SKM-1 treated with dmso at 0.1 percent for 144 hours (cell line): ENCODE measurements at regions not wholly inside any gene's neighbourhood (a gene's known extent, or its start where the extent isn't known, plus 50 kb on each side); places are given as distances from the start of the nearest gene placed in this dataset.
"Not testable (repeated sequence)": the region's sequence is repeated elsewhere in the genome, so short reads cannot be mapped to it uniquely, and the experiment has no call there.

Experiments
- DNase-seq: peaks from one replicate; lab custom pipeline; 2025; ENCODE audit not compliant: unreplicated experiment; lab: John Stamatoyannopoulos, UW

DNA sequence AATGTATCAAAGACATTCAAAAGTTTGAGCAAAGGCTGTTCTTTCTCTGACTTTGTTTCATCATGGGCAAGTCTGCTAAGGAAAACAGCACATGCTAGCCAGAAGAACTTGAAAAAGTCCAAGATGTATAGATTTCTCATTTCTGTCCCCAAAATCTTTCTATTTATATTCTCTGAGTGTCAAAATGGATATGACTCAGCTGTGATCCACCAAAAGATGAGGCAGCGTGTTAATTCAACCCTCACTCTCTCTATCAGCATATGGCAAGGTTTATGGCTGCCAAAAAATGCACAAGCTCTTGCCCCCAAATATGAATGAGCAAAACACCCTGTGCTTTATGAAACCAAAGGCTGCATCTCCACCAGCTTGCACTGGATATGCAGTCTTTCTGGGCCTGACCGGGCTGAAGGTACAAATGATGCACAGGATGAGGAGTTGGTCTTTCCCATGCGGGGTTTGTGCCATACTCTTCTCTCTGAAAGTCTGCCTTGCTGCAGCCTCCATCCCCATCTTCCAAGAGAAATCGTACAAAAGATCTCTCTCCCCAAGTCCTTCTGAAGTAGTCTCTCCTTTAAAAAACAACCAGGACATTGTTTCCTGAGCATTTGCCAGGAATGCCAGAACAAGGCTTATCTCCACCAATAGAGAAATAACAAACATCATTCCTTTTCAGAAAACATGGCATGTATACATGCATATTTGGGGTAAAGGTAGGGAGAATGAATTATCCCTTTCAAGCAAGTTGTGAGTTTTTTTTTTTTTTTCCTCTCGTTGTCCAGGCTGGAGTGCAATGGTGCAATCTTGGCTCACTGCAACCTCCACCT lies 203.4 kb downstream of the TMX1 start:
- DNase-seq: no peak

DNA sequence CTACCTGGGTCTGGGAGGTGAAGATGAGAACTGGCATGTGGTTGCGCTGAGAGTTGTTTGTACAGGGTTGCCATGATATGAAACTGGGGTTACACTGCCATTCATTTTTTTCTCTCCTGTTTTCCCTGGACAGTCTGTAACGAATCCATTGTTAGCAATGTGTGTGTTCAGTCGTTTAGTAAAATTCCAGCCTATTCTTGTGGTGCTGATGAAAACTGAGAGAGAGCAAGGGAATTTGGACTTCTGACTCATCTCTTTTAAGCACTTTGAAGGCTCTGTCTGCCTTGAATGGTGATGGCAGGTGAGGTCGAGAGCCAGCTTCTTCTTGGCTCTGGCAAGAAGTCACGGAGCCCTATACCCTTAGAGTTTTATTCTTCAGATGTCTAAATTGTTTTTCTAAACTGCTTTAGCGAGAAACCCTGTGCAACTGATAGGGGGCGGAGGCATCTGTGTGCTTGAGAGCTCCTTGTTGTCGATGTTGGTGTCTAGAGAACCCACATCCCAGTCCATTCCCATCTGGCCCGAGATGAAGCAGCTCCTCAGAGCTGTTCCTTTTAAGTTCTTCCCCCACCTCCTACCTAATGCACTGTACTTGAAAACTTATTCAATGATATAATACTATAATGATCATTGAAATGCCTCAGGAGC lies 204.4 kb downstream of the TMX1 start:
- no peak for DNase-seq

- no peak for DNase-seq
Observed at GRCh38 chr14:51445001-51445390, 204.9 kb downstream of the TMX1 start.

DNA sequence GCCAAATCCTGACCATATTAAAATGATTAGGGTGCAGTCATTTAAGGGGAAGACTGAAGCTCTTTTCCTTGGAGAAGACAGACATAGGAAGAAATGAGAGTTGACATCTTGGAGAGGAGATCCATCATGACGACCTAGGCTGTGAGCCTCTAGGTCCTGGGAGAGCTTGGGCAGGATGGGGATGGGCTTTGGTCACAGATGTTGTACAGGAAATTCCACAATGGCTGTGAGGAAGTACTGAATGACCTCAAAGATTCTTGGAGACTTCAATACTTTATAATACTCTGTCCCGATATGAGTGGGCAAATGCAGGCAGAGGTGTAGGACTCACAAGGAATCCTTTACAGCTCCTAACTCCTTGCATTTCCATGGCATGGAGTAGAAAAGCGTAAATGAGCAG lies 204.9 kb upstream of the FRMD6 start:
- no peak for DNase-seq

DNA sequence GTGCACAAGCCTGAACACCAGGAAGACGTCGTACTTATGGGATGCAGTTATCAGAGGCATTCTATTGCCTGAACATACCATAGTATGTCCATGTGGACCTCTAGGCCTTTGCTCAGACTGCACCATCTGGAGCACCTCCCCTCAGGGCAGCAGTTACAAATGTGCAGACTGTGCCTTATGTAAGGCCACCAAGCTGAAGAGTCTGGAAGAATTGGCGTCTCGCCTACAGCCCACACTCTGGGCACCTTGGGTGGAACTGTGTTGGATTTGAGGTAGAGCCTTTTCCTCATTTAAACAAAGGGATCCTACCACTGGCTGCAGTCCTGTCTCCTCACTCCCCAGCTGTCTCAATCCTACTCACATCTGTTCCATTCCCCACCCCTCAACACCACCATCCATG lies 204.3 kb upstream of the FRMD6 start:
- no peak for DNase-seq

DNA sequence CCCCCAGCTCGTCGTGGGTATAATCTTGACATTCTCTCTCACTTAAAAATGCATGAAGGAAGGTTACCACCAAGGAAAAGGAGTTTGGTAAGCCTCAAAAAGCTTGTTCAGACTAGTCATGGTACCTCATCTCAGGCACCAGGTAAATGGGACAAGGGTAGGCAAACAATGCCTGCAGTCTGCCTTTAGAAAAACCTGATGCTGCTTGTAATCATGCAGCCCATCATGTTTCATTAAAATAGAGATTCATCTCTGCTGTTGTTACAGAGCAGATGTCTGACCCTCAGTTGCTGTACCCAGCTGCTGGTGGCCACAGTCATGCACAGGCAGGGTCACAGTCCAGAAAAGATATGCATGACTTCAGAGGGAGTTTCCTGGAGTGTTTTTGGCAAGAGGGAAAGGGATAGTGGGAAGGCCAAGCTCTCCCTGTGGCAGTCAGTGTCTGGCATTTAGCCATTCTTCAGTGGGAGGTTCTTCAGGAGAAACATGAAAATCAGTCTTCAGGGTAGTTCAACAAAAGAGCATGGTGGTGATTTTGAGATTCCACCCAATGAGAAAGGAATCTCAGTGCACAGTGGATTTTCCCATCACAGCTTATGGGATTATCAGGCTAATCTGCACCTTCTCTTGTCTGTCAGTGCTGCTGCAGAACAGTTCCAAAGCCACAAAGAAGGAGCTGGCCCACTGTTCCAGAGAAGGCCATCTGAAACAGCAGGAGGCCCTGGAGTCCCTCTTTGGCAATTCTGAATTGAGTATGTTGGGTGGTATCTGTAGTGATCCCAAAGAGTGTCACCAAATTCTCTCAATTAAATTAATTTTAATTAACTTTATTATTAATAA lies 202.7 kb upstream of the FRMD6 start:
- DNase-seq: no peak

DNA sequence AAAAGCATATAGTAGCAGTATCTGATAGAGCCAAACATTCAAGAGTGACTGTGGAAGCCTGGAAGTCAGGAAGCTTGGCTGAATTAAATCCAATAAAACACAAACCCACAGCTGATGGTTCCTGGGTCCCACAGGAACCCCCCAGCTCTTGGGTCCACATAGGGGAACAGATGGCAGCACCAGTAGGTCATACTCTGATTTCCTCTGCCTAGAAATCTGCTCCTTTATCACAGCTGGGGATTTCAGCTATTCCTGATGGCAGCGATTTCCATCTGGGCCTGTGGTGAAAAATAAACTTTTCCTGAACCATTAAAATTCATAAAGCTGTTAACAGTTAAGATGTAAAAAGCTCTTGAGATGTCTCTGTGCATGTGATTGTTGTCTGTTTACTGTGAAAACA lies 202.0 kb upstream of the FRMD6 start:
- no peak for DNase-seq

DNA sequence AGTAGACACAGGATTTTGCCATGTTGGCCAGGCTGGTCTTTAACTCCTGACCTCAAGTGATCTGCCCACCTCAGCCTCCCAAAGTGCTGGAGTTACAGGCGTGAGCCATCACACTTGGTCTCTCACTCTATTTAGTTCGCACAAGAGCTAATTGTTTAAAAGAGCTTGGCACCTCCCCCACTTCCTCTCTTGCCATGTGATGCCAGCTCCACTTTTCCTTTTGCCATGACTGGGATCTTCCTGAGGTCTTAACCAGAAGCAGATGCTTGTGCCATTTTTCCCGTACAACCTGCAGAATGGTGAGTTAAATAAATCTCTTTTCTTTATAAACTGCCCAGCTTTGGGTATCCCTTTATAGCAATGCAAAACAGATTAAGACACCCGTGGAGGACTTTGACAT lies 200.1 kb upstream of the FRMD6 start:
- DNase-seq: no peak

DNA sequence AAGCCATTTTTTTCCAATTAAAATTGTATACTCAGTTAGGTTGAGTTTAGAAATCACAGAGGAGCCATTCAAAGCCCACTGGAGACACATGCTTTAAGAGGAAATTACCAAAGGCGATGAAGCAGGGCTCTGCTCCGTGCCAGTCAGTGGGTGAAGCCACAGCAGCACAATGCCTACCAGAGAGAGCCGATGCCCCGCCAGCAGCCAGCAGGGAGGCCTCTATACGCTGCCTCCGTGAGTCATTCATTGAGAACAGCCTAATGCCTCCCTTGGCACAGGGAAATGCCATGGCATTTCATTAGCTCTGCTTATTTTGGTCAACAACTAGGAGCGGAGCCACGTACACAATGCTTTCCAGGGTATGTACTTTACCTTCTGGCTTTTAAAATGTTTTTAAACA lies 197.8 kb upstream of the FRMD6 start:
- DNase-seq: no peak

GRCh38 chr14:51454351-51454750 lies 197.4 kb upstream of the FRMD6 start:
- no peak for DNase-seq

- no peak for DNase-seq
Observed at GRCh38 chr14:51455041-51455835, 196.5 kb upstream of the FRMD6 start.

- DNase-seq: no peak
Observed at GRCh38 chr14:51457843-51458562, 193.7 kb upstream of the FRMD6 start.

- DNase-seq: no peak
Observed at GRCh38 chr14:51458563-51458955, 193.2 kb upstream of the FRMD6 start.

- DNase-seq: no peak
Observed at GRCh38 chr14:51460011-51460410, 191.7 kb upstream of the FRMD6 start.

DNA sequence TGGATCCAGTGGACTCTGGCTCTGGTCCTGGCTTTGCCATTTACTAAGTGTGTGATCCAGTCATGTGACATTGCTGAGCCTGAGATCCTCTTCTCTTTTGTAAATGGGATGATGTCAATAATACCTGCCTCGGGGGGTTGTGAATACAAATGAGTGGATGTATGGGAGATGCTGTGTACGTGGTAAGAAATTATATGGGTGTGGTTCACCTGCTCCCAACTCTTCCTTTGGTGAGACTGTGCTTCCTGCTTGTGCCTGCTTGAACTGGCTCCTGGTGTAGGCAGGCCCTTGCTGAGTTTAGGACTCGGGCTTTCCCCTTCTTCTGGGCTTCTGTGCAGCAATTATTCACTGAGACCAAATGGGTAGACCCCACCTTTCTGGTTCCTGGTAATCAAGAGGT lies 189.5 kb upstream of the FRMD6 start:
- no peak for DNase-seq

DNA sequence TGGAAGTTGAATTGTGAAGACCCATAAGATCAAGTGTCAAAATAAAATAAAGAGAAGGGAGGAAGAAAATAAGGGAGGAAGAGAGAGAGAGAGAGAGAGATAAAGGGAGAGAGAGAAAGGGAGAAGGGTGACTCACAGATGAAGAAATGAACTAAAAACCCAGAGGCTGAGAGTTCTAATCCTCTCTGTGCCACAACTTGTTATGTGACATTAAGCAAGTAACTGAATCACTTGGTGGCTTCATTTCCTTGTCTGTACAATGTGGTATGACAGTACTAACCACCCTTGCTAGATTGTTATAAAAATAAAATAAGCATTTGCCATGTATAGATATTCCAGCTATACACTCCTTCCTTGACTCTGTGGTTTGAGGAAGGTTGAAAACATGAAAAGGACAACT lies 189.0 kb upstream of the FRMD6 start:
- DNase-seq: no peak

DNA sequence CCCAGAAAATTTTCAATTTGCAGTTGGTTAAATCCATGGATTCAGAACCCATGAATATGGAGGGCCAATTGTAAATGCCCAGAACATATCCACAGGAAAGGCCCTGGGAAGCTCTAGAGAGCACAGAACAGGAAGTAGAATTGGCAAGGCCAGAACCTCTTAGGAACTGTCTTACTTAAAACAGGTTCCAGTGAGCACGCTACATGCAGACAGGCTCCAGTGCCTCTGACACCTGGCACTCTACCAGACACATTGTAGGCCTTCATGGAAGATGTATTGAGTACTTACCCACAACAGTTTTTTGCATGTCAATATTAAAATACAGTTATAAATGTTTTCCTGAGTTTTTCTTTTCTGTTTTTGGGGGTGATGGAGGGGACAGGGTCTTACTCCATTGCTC lies 188.2 kb upstream of the FRMD6 start:
- DNase-seq: no peak

GRCh38 chr14:51464411-51464810 lies 187.3 kb upstream of the FRMD6 start:
- DNase-seq: no peak

GRCh38 chr14:51465486-51465885 lies 186.2 kb upstream of the FRMD6 start:
- no peak for DNase-seq

GRCh38 chr14:51467392-51467791 lies 184.3 kb upstream of the FRMD6 start:
- not testable (repeated sequence) for DNase-seq
